SHP77 (cell line): ENCODE measurements at regions not wholly inside any gene's neighbourhood (a gene's known extent, or its start where the extent isn't known, plus 50 kb on each side); places are given as distances from the start of the nearest gene placed in this dataset.
"Not testable (repeated sequence)": the region's sequence is repeated elsewhere in the genome, so short reads cannot be mapped to it uniquely, and the experiment has no call there.

Experiments used
- DNase-seq, 2 experiments: peaks; one replicate each; lab custom pipeline; 2025; lab: John Stamatoyannopoulos, UW

DNA sequence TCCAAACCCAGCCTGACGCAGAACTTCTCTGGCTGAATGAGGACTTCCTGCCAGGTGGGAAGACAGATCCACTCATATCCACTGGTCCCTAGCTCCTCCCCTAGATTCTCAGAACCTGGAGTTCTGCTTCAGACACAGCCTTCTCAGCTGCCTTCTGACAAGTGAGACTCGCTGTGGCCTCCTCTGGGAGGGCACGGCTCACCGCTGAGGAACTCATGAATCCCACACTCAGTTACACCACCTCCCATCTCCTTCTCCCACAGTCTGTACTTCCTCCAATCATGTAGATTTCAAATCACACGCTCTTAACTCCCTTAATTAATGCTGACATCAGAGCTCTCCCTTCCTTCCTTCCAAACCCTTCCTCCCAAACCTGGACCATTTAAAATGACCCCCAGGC is 86.4 kb upstream of the TMEM45B start:
- DNase-seq = no peak

DNA sequence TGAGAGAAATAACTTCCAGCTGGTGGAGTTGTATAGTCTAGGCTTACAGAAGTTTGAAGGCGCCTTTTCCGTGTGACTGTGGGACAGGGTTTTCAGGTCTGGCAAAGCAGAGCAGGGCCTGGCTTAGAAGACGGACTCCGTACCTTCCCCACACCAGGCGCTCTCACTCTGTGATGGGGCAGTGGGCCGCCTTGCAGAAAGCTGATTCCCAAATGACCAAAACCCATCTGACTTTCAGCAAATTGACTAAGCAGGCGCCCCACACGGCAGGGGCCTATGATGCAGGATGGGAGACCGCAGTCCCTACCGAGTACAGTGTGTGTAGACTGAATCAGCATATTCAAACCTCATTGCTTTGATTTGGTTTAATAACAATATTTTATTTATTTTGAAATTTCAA is 85.8 kb upstream of the TMEM45B start:
- DNase-seq = no peak

DNA sequence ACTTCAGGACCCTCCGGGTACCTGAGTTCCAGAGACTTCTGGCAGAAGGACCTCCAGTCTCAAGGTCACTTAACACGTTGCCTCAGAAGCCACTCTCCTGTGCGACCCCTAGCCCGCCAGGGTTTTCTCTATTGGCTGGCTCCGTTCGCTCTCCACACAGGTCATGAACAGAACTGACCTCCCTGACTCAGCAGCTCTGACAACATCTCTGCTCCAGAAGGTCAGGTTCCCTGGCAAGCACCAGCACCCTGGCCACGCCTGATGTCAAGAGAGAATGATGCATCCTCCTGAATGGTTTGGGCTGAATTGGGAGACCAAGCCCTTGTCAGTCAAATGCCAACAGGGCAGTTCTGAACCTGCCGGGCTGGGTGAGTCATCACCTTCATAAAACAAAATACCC is 84.3 kb upstream of the TMEM45B start:
- DNase-seq = no peak

DNA sequence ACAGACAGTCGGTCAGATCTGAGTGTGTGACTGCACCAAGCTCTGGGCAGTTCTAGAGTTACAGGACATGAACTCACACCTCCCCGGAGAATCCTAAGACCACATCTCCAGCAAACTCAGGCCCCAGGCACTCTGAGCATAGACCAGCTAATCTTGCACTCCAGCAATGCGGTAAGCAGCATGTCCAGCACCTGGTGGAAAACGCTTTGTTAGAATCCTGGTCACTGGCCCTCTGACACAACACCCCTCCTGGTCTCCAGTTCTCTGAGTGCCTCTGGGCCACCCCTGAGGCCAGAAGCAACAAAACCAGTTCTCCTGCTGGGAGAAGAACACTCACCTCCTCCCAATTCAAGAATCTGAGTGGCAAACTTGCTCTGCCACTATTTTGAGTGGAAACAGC is 82.7 kb upstream of the TMEM45B start:
- DNase-seq = no peak

DNA sequence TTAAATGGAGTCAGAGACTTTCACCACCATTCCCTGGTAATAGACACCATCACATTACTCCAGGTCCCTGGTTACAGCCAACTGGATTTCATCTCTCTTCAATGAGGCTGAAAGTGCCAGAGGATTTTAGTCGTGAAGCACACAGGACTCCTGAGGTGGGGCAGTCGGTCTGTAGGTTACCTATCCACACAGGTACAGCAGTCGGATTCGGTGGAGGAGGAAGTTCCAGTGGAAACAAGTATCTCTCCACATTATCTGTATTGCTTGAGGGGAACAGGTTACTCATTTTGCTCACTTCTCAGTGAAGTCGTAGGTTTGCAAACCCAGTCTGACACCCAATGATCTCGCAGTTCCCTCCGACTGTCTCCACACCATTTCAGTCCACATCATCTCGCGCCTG is 82.3 kb upstream of the TMEM45B start:
- no peak for DNase-seq

DNA sequence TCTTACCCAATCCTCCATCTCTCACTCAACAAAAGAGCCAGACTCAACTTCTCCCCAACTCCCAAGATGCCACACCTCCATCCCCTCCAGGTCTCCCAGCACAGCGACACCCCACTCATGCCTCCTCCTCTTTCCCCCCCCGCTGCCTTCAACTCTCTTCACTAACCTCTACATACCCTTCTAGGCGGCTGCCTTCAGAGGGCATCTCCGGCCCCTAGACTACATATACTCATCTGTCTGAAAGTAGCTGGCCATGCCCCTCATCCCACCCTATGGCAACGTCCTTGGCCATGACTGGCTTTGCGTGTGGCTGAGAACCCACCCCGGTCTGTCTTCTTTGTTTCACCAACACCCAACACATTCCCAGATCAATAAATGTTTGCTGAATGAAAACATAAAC is 81.7 kb upstream of the TMEM45B start:
- no peak for DNase-seq

DNA sequence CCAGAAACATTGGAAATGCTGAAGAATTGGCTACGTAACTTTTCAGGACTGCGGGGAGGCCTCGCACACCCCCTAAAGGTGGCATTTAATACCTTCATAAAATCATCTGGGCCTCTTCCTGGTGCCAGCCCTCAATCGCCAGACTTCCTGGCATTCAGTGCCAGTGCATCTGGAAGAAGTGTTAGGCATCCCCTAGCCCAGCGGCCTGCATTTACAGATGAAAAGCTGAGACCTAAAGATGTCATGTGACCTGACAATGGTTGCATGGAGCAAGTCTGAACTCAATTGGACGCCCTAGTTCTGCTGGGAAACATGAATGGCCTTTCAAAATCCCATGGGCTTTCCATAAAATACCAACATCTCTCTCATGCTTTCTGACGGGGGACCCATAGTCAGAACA is 81.0 kb upstream of the TMEM45B start:
- DNase-seq = no peak

DNA sequence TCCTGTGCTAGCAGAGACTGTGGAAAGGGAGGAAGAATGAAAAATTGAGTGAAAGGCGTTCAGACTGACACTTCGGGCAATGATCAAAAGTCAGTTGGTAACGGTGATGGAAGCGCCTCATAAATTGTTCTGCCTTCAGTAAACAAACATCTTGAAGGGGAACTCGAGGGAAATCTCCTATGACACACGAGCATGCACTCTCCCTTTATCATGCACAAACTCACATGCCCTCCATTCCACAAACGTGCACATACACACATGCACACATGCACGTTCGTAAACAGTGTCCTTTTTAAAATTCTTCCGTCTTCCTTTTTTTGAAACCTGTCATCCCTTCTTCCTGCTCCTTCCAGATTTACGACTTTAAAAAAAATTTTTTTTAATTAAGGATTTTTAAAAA is 77.8 kb upstream of the TMEM45B start:
- no peak for DNase-seq

DNA sequence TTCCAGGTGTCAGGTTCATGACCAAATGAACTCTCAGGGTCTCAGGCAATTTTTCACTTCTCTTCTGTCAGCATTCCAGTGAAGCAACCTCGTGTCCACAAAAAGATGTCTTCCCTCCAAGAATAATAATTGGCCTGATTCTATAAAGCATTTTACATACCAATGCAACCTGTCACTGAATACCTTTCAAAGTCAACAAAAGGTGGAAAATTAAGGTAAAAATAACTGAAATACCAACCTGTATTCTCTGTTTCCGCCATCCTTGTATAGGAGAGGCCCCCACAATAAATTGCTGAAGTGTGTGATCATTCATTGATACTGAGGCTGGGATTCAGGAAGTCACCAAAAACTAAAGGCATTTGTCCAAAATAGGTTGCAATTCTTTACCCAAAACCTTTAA is 77.4 kb upstream of the TMEM45B start:
- no peak for DNase-seq

DNA sequence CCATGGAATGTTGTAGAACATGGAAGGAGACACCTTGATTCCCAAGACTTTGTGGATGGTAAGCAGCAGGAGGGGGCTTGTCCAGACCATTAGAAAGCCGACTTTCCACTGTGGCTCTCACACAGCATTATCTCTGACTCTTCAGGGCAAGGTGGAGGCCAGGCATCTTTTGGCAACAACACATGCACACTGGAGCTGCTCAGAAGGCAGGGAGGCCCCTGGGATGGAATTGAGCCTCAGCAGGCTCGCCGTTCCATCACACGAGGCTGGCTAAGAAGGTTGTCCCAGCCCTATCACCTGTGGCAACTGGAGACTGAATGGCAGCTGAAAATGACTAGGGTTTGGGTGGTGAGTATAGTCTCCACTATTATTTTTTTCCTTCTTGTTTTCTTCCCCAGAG is 76.3 kb upstream of the TMEM45B start:
- DNase-seq = no peak

DNA sequence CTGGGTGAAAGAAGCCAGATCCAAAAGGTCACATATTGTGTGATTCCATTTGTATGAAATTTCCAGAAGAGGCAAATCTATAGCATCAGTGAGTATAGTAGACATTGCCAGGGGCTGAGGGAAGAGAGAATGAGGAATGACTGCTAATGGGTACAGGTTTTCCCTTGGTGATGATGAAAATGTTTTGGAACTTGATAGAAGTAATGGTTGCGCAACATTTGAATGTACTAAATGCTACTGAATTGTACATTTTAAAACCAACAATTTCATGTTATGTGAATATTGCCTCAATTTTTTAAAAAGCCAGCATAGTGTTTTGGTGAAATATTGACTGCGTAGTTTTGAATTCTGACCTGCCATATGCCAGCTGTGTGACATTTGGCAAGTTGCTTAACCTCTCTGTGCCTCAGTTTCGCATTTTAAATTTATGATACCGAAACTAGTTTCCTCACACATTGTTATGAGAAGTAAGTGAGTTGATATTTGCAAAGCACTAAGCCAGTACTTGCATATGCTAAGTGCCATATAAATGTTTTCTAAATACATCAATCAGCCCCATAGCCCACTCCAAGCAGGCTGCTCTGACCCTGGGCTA is 75.4 kb upstream of the TMEM45B start:
- no peak for DNase-seq

DNA sequence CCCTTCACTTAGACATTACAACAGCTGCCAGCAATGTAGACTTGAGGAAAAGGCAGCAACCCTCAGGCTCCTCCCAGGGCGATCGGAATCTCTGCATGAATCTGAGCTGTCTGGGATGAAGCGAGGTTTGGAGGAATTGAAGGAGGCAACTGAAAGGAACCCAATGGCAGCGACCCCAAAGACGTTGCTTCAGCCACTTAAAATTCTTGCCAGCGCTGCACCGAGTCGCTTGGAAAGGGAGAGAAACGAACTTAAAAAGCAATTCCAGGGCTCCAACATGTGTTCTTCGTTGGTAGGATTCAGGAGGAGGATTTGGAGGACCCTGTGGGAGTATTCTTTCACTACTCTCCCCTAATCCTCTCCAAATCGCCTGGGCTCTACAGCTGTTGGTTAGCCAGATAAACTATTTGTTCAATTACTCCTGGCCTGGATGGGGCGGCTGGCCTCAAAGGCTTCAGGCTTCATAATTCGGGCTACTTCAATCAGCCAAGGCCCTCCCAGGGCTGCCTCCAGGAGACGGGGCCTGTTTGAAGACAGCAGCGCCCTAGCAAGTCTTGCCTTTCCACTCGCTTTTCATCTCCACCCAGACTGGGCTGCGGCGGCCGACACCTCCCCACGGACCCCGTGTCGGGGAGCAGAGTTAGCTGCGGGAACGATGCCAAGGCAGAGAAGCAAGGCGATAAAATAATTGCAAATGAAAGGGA is 72.4 kb upstream of the TMEM45B start:
- DNase-seq = no peak

DNA sequence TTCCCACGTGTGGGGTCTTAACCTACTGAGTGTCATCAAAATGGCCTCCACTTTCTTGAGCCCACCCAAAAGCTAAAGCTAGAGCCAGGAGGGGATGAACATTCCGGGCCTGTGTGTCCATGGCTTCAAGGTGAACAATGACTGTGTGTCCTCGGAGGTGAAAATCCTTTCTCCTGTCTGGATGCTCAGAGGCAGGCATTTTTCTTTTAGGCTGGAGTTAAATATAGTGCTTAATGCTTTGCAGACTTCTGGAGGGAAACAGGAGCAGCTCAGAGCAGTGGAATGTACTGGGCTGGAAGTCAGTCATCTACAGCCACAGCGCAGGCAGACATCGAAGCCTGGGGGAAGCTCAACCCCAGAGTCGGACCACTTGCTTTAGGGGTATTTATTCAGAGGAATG is 68.6 kb upstream of the TMEM45B start:
- no peak for DNase-seq

DNA sequence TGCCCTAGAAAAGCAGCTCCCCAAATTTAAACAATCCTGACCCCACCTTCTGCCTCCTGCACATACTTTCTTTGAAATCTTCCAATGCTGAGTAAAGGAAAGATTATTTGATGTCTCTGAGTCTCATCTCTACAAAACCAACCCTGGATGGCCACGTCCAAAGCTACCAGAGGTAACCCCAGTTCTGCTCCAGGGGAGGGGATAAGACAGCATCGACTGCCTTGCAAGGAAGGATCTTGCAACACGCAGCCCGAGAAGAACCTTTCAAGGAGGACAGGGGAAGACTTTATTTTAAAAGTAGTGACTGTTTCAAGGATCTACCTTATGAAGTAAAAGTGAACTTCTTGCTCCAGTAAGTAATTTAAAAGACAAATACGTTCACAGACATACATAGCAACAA is 66.5 kb upstream of the TMEM45B start:
- no peak for DNase-seq

DNA sequence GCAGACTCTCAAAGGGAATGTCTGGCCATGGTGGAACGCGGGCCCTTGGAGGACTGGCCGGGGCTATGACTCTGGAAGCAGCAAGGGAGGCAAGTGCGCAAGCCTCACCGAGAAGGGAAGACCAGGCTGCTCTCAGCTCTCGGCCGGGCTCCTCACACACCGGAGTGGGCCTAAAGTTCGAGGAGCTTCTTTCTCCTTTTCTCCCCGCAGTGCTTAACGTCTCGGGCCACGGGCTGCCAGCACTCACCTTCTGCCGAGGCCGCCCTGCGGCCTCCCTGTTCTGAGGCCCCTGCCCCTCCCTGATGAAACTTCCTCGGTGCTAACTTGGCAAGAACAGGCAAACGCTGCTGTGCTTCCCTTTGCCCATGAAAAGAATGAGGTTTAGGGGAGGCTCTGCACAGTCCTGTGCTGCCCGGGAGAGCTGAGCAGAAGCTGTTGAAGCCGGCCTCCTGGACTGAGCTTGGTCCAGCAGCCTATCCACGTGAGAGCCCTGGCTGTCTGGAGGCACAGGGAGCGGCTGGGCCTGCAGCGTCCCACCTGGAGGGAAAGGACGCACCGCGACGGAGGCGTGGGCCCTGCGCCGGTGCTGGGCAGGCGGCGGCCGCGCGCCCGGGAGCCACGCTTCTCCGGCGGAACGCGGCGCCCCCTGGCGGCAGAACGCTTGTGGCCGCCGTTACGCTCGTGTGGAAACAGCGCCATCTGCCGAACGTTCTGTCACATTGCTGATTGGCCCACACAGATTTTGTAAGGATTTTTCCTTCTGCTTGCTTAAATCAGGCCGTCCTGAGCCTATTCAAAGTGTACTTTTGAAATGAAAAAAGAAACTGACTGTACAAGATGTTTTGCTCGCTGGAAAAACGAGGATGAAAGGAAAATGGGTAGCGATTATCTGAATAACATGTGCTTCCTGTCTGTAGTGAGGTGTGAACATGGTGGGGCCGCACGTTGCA is 65.0 kb upstream of the TMEM45B start:
- peak; percentile 59 to 61 for DNase-seq

DNA sequence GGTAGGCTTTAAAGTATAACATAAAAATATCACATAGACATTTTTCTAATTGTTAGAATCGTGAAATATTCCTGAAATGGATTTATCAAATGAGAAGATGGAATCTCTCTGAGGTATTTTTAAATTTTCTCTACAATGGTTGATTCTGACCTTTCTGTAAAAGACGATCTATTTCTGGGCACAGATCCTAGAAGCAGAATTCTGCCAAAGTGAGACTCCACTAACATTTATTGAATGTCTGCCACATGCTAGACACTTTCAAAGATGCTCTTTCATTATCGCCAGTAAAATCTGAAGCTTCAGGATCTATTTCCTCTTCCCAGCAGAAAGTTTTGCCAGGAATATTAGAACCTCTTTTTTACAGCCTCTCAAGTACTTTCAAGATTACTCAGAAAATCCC is 64.1 kb upstream of the TMEM45B start:
- DNase-seq = no peak

DNA sequence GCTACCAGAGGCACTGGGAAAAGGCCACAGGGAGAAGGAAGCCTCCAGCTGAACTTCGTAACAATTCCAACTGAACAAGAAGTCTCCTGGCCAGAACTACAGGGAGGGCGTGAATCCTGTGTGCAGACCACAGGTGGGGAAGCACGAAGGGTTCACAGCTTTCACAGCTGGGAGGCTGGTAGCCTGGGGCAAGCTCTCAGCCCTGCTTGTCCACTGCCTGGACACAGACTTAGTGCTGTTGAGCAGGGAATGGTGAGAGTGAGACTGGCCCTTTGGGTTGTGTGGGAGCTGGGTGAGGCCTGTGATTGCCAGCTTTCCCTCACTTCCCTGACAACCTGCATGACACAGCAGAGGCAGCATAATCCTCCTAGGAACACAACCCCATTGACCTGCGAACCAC is 52.1 kb upstream of the TMEM45B start:
- not testable (repeated sequence) for DNase-seq

DNA sequence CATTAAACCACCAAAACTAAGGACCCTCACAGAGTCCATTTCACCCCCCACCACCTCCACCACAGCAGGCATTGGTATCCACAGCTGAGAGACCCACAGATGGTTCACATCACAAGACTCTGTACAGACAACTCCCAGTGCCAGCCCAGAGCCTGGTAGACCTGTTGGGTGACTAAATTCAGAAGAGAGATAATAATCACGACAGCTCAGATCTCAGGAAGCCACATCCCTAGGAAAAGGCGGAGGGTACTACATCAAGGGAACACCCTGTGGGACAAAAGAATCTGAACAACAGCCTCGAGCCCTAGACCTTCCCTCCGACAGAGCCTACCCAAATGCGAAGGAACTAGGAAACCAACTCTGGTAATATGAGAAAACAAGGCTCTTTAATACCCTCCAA is 51.4 kb upstream of the TMEM45B start:
- DNase-seq = not testable (repeated sequence)
